HG03469 (cell line): ENCODE measurements at regions not wholly inside any gene's neighbourhood (a gene's known extent, or its start where the extent isn't known, plus 50 kb on each side); places are given as distances from the start of the nearest gene placed in this dataset.
"Not testable (repeated sequence)": the region's sequence is repeated elsewhere in the genome, so short reads cannot be mapped to it uniquely, and the experiment has no call there.

Experiments
- ATAC-seq: cut with Tn5 transposase; IDR thresholded peaks from one replicate; pipeline ENCODE4 v1.9.1; 2021; ENCODE audit warnings: mild to moderate bottlenecking, moderate library complexity, moderate number of reproducible peaks; ENCODE audit not compliant: unreplicated experiment

GRCh38 chr4:120218981-120219380 lies 152.3 kb upstream of the MAD2L1 start:
- ATAC-seq = no peak

GRCh38 chr4:120215350-120215749 lies 148.7 kb upstream of the MAD2L1 start:
- ATAC-seq = no peak

DNA sequence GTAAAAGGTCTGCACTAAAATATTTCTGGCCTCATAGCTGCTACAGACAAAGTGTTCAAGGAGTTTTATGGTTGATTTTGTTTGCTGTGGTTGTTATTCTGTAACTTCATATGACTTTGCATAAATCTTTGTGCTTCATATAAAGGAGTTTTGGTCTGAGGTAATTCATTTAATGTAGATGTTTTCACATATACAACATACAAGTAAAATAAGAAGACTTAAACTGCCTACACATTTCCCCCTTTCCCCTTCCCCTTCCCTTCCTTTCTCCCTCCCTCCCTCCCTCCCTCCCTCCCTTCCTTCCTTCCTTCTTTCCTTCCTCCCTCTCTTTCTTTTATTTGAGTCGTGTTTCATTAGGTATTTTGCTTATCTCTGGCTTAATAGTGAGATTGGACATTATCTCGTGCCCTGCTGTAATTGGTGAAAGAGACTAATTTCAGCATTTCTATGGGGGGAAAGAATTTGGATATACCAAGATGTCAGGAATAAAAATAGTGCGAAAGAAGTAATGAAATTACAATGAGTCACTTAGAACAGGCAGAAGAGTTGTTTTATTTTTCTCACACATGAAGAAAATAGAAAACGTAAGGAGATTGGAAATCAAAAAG lies 144.9 kb upstream of the MAD2L1 start:
- ATAC-seq = no peak

DNA sequence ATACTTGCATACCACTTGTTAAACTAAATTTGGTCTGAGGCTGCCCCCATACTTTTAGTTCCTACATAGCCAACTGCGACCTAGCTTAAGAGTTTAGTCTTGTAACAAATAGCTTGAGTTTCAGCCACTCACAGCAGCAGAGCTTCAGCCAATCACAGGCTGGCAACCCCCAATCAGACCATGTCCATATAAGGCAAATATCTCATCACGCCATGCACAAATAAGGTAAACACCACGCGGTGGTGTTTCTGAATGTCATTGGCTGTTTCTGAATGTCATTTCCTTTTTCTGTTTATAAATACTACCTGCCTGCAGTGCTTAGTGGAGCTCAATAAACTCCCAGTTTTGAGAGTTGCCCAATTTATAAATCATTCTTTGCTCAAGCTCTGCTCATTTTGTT lies 143.1 kb upstream of the MAD2L1 start:
- no peak for ATAC-seq

- ATAC-seq = no peak
Measured at GRCh38 chr4:120207021-120207420, 140.4 kb upstream of the MAD2L1 start.

- ATAC-seq = no peak
Measured at GRCh38 chr4:120202222-120202621, 135.6 kb upstream of the MAD2L1 start.

GRCh38 chr4:120200573-120201110 lies 134.0 kb upstream of the MAD2L1 start:
- not testable (repeated sequence) for ATAC-seq

GRCh38 chr4:120198411-120198810 lies 131.8 kb upstream of the MAD2L1 start:
- no peak for ATAC-seq

GRCh38 chr4:120177603-120178002 lies 111.0 kb upstream of the MAD2L1 start:
- ATAC-seq = no peak

DNA sequence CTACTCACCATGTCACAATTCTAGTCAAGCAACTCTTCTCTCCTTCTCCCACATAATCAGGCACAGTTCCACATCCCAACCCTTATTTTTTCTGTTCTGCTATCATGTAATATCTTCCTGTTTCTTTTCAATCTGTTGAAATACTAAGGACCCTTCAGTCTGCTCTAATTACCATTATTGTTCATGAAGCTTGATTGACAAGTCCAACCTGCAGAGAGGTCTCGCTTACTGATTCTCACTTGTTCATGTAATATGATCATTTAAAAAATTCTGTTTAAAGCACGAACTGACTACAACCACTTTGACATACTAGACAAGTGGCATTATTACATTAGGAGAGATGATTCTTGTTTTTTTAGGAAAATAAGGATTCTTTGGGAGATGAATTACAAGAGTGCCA lies 108.6 kb upstream of the MAD2L1 start:
- ATAC-seq = no peak

DNA sequence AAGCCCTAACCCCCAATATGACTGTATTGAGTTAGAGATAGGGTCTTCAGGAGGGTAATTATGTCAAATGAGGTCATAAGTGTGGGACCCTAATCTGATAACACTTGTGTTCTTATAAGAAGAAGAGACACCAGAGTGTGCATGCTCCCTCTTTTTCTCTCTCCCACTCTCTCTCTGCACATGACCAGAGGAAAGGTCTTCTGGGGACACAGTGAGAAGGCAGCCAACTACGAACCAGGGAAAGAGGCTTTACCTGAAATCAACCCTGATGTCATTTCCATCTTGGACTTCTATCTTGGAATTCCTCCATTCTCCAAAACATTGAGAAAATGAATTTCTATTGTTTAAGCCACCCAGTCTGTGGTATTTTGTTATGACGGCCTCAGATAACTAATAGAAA lies 97.2 kb upstream of the MAD2L1 start:
- no peak for ATAC-seq

DNA sequence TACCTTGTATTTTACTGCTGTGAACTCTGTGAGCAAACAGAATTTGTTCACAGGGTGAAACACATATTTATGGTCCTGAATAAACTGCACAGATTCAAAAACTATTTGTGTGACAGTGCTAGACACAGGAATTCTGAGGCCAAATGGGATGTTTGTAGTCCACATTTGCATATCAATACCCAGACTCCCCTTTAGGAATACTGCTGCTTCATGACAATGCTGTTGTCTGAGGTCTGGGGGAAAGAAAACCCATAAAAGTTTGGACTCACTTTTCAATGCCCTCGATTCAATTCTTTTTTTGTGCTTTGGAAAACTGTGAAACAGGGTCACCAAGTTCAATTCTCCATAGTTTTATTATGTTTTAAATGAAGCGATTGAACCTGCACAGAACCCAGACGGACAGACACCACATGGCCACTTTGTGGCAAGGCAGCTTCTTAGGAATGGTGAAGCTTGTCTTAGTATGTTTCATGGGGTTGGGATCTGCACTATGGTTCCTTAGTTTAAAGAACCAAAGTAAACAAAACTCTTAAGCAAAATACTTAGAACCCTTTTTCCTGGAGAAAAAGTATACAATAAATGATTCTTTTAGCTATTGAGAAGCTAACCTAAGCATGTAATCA lies 92.3 kb upstream of the MAD2L1 start:
- no peak for ATAC-seq

DNA sequence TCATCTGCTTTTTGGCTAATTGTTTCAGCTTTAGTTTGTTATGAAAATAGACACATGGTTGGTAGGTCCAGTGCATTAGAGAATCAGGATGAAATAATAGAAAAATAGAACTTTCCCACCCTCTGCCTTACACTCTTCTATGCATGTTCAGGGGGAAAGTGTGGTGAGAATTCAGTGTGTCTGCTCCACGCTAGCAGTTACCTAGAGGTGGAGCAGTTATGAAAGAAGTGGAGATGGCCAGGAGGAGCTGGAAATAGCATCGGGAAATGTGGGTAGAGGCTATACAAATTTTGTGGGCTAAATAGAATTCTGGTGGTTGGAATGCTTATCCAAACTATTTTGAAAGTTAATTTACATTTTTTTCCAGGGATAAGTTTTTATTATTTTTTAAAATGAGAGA lies 91.4 kb upstream of the MAD2L1 start:
- no peak for ATAC-seq

DNA sequence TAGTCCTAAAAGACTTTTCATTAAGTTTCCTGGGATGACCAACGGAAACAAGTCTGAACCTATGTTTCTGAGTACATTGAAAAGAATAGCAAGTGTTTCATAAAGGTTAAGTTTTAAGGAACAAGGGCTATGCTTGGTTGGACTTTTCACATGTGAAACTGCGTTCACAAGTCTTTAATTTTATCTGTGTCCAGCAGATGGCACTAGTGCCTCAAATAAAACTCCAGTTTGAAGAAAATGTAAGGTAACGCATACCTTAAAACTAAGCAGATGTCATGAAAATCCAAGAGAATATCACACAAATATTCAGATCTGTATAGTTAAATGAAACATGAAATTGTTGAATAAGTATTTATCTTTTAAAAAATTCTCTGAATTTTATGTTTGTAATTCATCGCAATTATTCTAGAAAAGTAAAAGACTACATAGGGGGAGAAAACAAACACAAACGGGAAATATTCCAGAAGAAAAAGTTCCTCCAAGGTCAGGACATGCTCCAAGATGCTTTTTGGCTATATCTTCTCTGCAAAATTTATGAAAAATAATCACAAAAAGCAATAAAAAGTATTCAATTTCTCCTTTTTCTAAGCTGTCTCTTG lies 89.6 kb upstream of the MAD2L1 start:
- peak; percentile 66 for ATAC-seq

- ATAC-seq = no peak
Measured at GRCh38 chr4:120155287-120155686, 88.6 kb upstream of the MAD2L1 start.

DNA sequence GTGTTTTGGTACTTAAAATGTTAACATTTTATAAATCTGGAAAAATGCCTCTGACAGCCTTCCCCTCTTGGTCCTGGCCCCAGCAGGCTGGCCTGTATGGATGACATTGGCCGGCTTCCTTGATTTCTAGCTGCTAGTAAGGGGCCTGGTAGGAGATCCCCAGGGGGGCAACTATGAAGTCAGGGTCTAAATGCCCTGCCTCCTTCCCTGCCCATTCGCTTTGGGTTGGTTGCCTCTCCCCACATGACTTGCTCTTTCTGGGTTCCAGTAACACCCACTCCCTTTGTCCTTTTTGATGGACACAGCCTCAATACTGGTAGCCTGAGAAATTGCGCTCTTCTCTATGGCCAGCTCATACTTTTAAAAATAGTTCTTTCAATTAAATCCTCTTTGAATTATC lies 78.0 kb upstream of the MAD2L1 start:
- ATAC-seq = no peak

DNA sequence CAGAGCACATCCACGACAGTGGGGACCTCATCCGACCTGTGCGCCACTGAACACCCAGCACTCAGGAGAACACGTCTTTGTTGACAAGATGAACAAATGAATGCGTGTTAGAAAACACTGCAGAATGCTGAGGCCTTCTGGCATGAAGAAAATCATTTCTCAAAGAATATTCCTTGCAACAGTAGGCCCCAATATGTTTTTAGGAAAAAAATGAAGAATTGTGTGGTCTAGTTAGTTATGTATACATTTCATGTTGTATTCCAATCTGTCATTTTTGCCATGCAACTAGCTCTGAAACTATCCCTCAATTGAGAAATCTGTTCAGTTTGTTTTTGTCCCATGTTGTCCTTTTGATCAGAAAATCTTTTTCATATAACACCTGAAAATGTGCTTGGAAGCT lies 77.4 kb upstream of the MAD2L1 start:
- ATAC-seq = no peak

DNA sequence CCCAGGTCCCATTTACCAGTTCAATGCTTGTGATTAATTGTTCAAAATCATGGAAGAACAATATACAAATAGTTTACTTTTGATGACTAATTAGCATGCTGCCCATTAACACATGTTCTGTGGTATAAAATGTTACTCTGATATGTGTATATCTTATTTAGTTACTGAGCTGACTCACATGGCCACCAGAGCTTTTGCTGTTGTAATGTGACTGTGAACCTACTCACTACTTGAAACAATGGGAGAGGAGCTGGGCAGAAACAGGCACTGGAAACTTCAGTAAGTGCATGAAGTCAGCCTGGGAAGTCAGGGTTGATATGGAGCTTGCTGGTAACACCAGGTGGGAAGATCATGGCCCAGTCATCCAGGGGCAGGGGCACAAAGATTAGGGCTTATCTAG lies 72.7 kb upstream of the MAD2L1 start:
- ATAC-seq = no peak

- no peak for ATAC-seq
Measured at GRCh38 chr4:120132935-120133334, 66.3 kb upstream of the MAD2L1 start.

GRCh38 chr4:120130786-120131185 lies 64.1 kb upstream of the MAD2L1 start:
- no peak for ATAC-seq
